ENCODE measurements at regions not wholly inside any gene's neighbourhood (a gene's known extent, or its start where the extent isn't known, plus 50 kb on each side); places are given as distances from the start of the nearest gene placed in this dataset.

GRCh38 chr21:30083225-30083945, 83.2 kb downstream of the CLDN17 start:
- Histone ChIP-seq H3K36me3 (ENCODE audit: insufficient read depth, low read length) (no peaks in the 10 kb centered on the region), H3K9me2 (ENCODE audit: insufficient read depth, low read length) (no peaks in the 10 kb centered on the region), H4K20me1 (ENCODE audit: insufficient read depth) (no peaks in the 10 kb centered on the region), H3K79me2 (replicated peaks; ENCODE audit: insufficient read depth, low read length) (no peaks in the 10 kb centered on the region), H3K9ac (ENCODE audit: low read length) (no peak overlapping the region), H3K4me2 (ENCODE audit: low read length) (peak overlapping the region; percentile 1), H3K27me3 (ENCODE audit: insufficient read depth, low read depth, low read length) (no peaks in the 10 kb centered on the region), H3K9me3 (ENCODE audit: low read length) (no peaks in the 10 kb centered on the region), H3F3A (ENCODE audit: insufficient read depth, low read length, poor library complexity, severe bottlenecking) (no peaks in the 10 kb centered on the region), H3K4me3 (ENCODE audit: low read length) (peak overlapping the region; percentile 17), H2AFZ (ENCODE audit: low read depth, low read length) (no peak overlapping the region), H3K27ac (ENCODE audit: low read length) (no peak overlapping the region)
- no peak for TF ChIP-seq EP300 (conservative IDR thresholded peaks at IDR 0.05; ENCODE audit: poor library complexity, severe bottlenecking)
- no peak for TF ChIP-seq TAF1 (IDR thresholded peaks at IDR 0.05; ENCODE audit: low read depth)
- TF ChIP-seq SMC3 (conservative IDR thresholded peaks at IDR 0.05; ENCODE audit: poor library complexity), result no peak
- no peak for TF ChIP-seq RAD21 (conservative IDR thresholded peaks at IDR 0.05)
- no peak for TF ChIP-seq POLR2AphosphoS5 (IDR thresholded peaks at IDR 0.05)
- no peak for TF ChIP-seq CTCF (IDR thresholded peaks at IDR 0.05; ENCODE audit: poor library complexity, severe bottlenecking)
- TF ChIP-seq EZH2 (IDR thresholded peaks at IDR 0.05; ENCODE audit: borderline replicate concordance, insufficient read depth, low read length, poor library complexity, severe bottlenecking), result no peak
- no peak for TF ChIP-seq REST (IDR thresholded peaks at IDR 0.05; ENCODE audit: borderline replicate concordance)
- TF ChIP-seq MXI1 (conservative IDR thresholded peaks at IDR 0.05; ENCODE audit: poor library complexity, severe bottlenecking), result no peak

- Histone ChIP-seq H3K9ac (ENCODE audit: low read length) (no peak overlapping the region), H3K4me2 (ENCODE audit: low read length) (no peak overlapping the region), H3K79me2 (replicated peaks; ENCODE audit: insufficient read depth, low read length) (no peaks in the 10 kb centered on the region), H2AFZ (ENCODE audit: low read depth, low read length) (no peak overlapping the region), H3F3A (ENCODE audit: insufficient read depth, low read length, poor library complexity, severe bottlenecking) (no peaks in the 10 kb centered on the region), H3K36me3 (ENCODE audit: insufficient read depth, low read length) (no peaks in the 10 kb centered on the region), H3K4me3 (ENCODE audit: low read length) (no peak overlapping the region), H3K27ac (ENCODE audit: low read length) (no peak overlapping the region), H4K20me1 (ENCODE audit: insufficient read depth) (no peaks in the 10 kb centered on the region), H3K9me3 (ENCODE audit: low read length) (no peaks in the 10 kb centered on the region), H3K9me2 (ENCODE audit: insufficient read depth, low read length) (no peaks in the 10 kb centered on the region), H3K27me3 (ENCODE audit: insufficient read depth, low read depth, low read length) (no peaks in the 10 kb centered on the region)
- TF ChIP-seq MXI1 (conservative IDR thresholded peaks at IDR 0.05; ENCODE audit: poor library complexity, severe bottlenecking) (no peak), EP300 (conservative IDR thresholded peaks at IDR 0.05; ENCODE audit: poor library complexity, severe bottlenecking) (no peak), EZH2 (IDR thresholded peaks at IDR 0.05; ENCODE audit: borderline replicate concordance, insufficient read depth, low read length, poor library complexity, severe bottlenecking) (no peak), TAF1 (IDR thresholded peaks at IDR 0.05; ENCODE audit: low read depth) (no peak), POLR2AphosphoS5 (IDR thresholded peaks at IDR 0.05) (no peak), RAD21 (conservative IDR thresholded peaks at IDR 0.05) (no peak), CTCF (IDR thresholded peaks at IDR 0.05; ENCODE audit: poor library complexity, severe bottlenecking) (no peak), REST (IDR thresholded peaks at IDR 0.05; ENCODE audit: borderline replicate concordance) (no peak), SMC3 (conservative IDR thresholded peaks at IDR 0.05; ENCODE audit: poor library complexity) (no peak)
These were observed 85.1 kb downstream of the CLDN17 start for GRCh38 chr21:30081506-30081905.
